Natural killer cell (primary cell): ENCODE measurements at regions not wholly inside any gene's neighbourhood (a gene's known extent, or its start where the extent isn't known, plus 50 kb on each side); places are given as distances from the start of the nearest gene placed in this dataset.

Experiments
- ATAC-seq, 3 donors: fragments of 150-1000 bp in 2 of 3; fragments of 200-7000 bp in 1 of 3; cut with Tn5 transposase; 1 replicate in 1 of 3; 2 replicates in 2 of 3; pipeline ENCODE4 v1.10.0; 2021; ENCODE audit warnings: mild to moderate bottlenecking in 2 of 3, moderate library complexity in 2 of 3
- DNase-seq, 2 donors: peaks; one replicate each; pipeline versions ENCODE4 v3.0.0 to v3.0.0-alpha.2; 2013 to 2021; ENCODE audit warnings: mixed read lengths in 1 of 2
- H3K27ac ChIP-seq: one replicate; pipeline ENCODE4 v1.5.1; 2013; ENCODE audit warnings: mild to moderate bottlenecking, low read length
- H3K27me3 ChIP-seq: one replicate; pipeline ENCODE4 v1.6.1; 2013; ENCODE audit warnings: low read length; ENCODE audit not compliant: control insufficient read depth, insufficient read depth
- H3K36me3 ChIP-seq: one replicate; pipeline ENCODE4 v1.6.1; 2013; ENCODE audit warnings: low read length; ENCODE audit not compliant: control insufficient read depth, insufficient read depth
- H3K4me1 ChIP-seq: one replicate; pipeline ENCODE4 v1.6.1; 2013; ENCODE audit warnings: low read length; ENCODE audit not compliant: control insufficient read depth, insufficient read depth
- H3K4me3 ChIP-seq: one replicate; pipeline ENCODE4 v1.5.1; 2013; ENCODE audit warnings: low read length
- H3K9me3 ChIP-seq: one replicate; pipeline ENCODE4 v1.6.1; 2013; ENCODE audit warnings: low read length; ENCODE audit not compliant: control insufficient read depth, insufficient read depth
- H3K27ac Mint-ChIP-seq, 2 donors: one replicate each; pipeline ENCODE4 v1.8.0; 2022; ENCODE audit warnings: mild to moderate bottlenecking in 2 of 2, mixed read lengths in 2 of 2, moderate library complexity in 1 of 2
- H3K27me3 Mint-ChIP-seq, 2 donors: one replicate each; pipeline ENCODE4 v1.8.0; 2022; ENCODE audit warnings: low read depth in 2 of 2, mixed read lengths in 2 of 2
- H3K36me3 Mint-ChIP-seq: one replicate; pipeline ENCODE4 v1.8.0; 2022; ENCODE audit warnings: mixed read lengths
- H3K4me1 Mint-ChIP-seq, 2 donors: one replicate each; pipeline ENCODE4 v1.8.0; 2022; ENCODE audit warnings: mixed read lengths in 2 of 2
- H3K4me3 Mint-ChIP-seq: one replicate; pipeline ENCODE4 v1.8.0; 2022; ENCODE audit warnings: mild to moderate bottlenecking, moderate library complexity, mixed read lengths
- H3K9me3 Mint-ChIP-seq, 2 donors: one replicate each; pipeline ENCODE4 v1.8.0; 2022; ENCODE audit warnings: mixed read lengths in 2 of 2
- CTCF ChIP-seq: fragments of 200-600 bp; IDR thresholded peaks from one replicate; pipeline ENCODE4 v1.8.0; 2022; ENCODE audit warnings: antibody characterized with exemption
- WGBS: methylation state at CpG from one replicate; pipeline ENCODE4 v1.1.7; 2013; ENCODE audit warnings: missing lambda C conversion rate; ENCODE audit not compliant: insufficient coverage; 5-methylcytosine and 5-hydroxymethylcytosine counted together
- intact Hi-C: fragments of 100-400 bp; cut with micrococcal nuclease; formaldehyde crosslinking; loops from one replicate; pipeline ENCODE4 v1.14.2; 2022

DNA sequence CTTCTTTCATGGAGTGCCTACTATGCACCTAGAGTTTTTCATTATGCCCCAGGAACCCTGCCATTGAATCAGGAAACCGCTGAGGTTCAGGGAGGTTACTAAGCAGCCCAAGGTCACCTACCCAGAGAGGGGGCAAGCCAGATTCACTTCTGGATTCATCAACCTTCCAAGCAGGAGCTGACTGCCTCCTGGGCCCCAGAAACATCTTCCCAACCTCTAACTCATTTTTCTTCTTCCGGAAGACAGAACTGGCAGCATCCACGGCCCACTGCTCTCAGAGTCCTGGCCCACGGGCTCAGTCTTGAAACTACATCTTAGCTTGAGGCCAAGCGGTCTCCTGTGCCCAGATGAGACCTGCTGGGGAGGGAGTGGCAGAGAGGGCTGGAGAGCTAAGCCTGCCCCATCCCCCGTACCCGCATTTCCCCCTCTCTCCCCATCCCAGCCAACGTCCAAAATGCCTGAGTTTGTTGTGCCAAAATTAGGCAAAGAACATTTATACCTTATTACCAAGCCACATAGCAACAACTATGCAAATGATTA lies 281.0 kb downstream of the CDC5L start:
- TF ChIP-seq CTCF = no peak
- no peak for ATAC-seq
- no peak for DNase-seq
- H3K36me3 ChIP-seq = no peaks in the 10 kb centered on the region
- no peaks in the 10 kb centered on the region for H3K27me3 ChIP-seq
- H3K27me3 Mint-ChIP-seq = peaks cover 0 to 8% of the 10 kb centered on the region in 2 donors
- H3K9me3 ChIP-seq = no peaks in the 10 kb centered on the region
- no peaks in the 10 kb centered on the region for H3K4me1 Mint-ChIP-seq
- no peaks in the 10 kb centered on the region for H3K36me3 Mint-ChIP-seq
- no peak overlapping the region for H3K4me3 ChIP-seq
- no peaks in the 10 kb centered on the region for H3K9me3 Mint-ChIP-seq
- H3K27ac Mint-ChIP-seq = no peak overlapping the region
- 85% methylated on average over 8 of the region's 8 CpGs for WGBS
- no peak overlapping the region for H3K27ac ChIP-seq
- H3K4me3 Mint-ChIP-seq = no peak overlapping the region
- no peaks in the 10 kb centered on the region for H3K4me1 ChIP-seq
- intact Hi-C loops = no loop called here

- no peaks in the 10 kb centered on the region for H3K9me3 Mint-ChIP-seq
Measured at GRCh38 chr6:44668976-44669934, 281.7 kb downstream of the CDC5L start.

DNA sequence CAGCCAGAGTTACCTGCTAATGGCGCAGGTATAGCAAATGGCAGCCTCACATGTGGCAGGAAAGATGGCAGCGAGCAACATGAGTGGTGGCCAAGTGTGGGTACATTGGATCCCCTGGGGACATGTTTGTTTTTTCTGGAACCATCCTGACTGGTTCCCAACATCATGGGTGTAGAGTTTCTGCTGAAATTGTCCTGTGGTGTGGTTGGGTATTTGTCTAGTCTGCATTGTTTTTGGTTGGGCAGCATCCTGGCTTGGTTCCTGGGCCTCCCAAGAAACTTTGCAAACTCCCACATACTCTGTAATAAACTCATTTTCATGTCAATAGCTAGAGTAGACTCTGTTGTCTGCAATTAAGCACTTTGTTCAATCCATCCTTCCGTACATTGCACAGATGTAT lies 282.6 kb downstream of the CDC5L start:
- no peaks in the 10 kb centered on the region for H3K36me3 Mint-ChIP-seq
- Histone ChIP-seq H3K36me3 (no peaks in the 10 kb centered on the region), H3K27me3 (no peaks in the 10 kb centered on the region), H3K4me1 (no peaks in the 10 kb centered on the region), H3K27ac (no peak overlapping the region), H3K9me3 (no peaks in the 10 kb centered on the region), H3K4me3 (no peak overlapping the region)
- H3K27me3 Mint-ChIP-seq = peaks cover 0 to 5% of the 10 kb centered on the region in 2 donors
- no peak for TF ChIP-seq CTCF
- no peak overlapping the region for H3K4me3 Mint-ChIP-seq
- no peak for ATAC-seq
- H3K27ac Mint-ChIP-seq = no peak overlapping the region
- intact Hi-C loops = no loop called here
- WGBS = 94% methylated on average over 3 of the region's 3 CpGs
- no peaks in the 10 kb centered on the region for H3K4me1 Mint-ChIP-seq
- no peaks in the 10 kb centered on the region for H3K9me3 Mint-ChIP-seq
- no peak for DNase-seq

More at GRCh38 chr6:44668976-44669934, 281.7 kb downstream of the CDC5L start:
- no peaks in the 10 kb centered on the region for H3K4me1 Mint-ChIP-seq
- H3K27me3 Mint-ChIP-seq = peaks cover 0 to 5% of the 10 kb centered on the region in 2 donors
- ATAC-seq (no peak), DNase-seq (no peak)
- no peaks in the 10 kb centered on the region for H3K27me3 ChIP-seq
- no peaks in the 10 kb centered on the region for H3K36me3 Mint-ChIP-seq
- no peak for TF ChIP-seq CTCF
- 85% methylated on average over 9 of the region's 9 CpGs for WGBS
- no peaks in the 10 kb centered on the region for H3K4me1 ChIP-seq
- H3K27ac ChIP-seq = no peak overlapping the region
- H3K4me3 Mint-ChIP-seq = no peak overlapping the region
- H3K27ac Mint-ChIP-seq = no peak overlapping the region
- no peaks in the 10 kb centered on the region for H3K9me3 ChIP-seq
- no peak overlapping the region for H3K4me3 ChIP-seq
- H3K36me3 ChIP-seq = no peaks in the 10 kb centered on the region
- intact Hi-C loops = no loop called here
